Activated B cell treated with CpG ODN at 0.5 μM for 24 hours (primary cell): ENCODE measurements at regions not wholly inside any gene's neighbourhood (a gene's known extent, or its start where the extent isn't known, plus 50 kb on each side); places are given as distances from the start of the nearest gene placed in this dataset.

Experiments used
- ATAC-seq: fragments of 200-7000 bp; cut with Tn5 transposase; one replicate; pipeline ENCODE4 v1.10.0; 2021; ENCODE audit warnings: low read depth, mild to moderate bottlenecking, moderate library complexity
- CTCF ChIA-PET: fragments of 350-600 bp; sonication (Branson Sonifier 250); formaldehyde crosslinking; loops from one replicate; lab custom pipeline; 2021; ENCODE audit warnings: antibody characterized with exemption; lab: Charles Lee
- POLR2A ChIA-PET: fragments of 350-600 bp; sonication (Branson Sonifier 250); formaldehyde crosslinking; loops from one replicate; lab custom pipeline; 2021; ENCODE audit warnings: antibody characterized with exemption; lab: Charles Lee
- DNase-seq: peaks from one replicate; pipeline ENCODE4 v3.0.0; 2022
- H3K27ac Mint-ChIP-seq: one replicate; pipeline ENCODE4 v1.8.0; 2020; ENCODE audit warnings: mixed read lengths
- H3K27me3 Mint-ChIP-seq: one replicate; pipeline ENCODE4 v1.8.0; 2021; ENCODE audit warnings: mixed read lengths
- H3K36me3 Mint-ChIP-seq: one replicate; pipeline ENCODE4 v1.8.0; 2021; ENCODE audit warnings: low read depth, mixed read lengths
- H3K4me1 Mint-ChIP-seq: one replicate; pipeline ENCODE4 v1.8.0; 2021; ENCODE audit warnings: mixed read lengths
- H3K4me3 Mint-ChIP-seq: one replicate; pipeline ENCODE4 v1.8.0; 2020; ENCODE audit warnings: mild to moderate bottlenecking, mixed read lengths
- H3K9me3 Mint-ChIP-seq: one replicate; pipeline ENCODE4 v1.8.0; 2020; ENCODE audit warnings: mixed read lengths
- CTCF ChIP-seq: fragments of 200-600 bp; IDR thresholded peaks from one replicate; pipeline ENCODE4 v1.8.0; 2022; ENCODE audit warnings: antibody characterized with exemption, mild to moderate bottlenecking
- intact Hi-C: fragments of 100-400 bp; cut with micrococcal nuclease; formaldehyde crosslinking; loops from one replicate; pipeline ENCODE4 v1.15.1; 2024

GRCh38 chr4:134422776-134423175 lies 221.2 kb upstream of the PABPC4L start:
- H3K9me3 Mint-ChIP-seq: peaks cover 2% of the 10 kb centered on the region
- H3K36me3 Mint-ChIP-seq: no peaks in the 10 kb centered on the region

GRCh38 chr4:134421734-134422133 lies 220.1 kb upstream of the PABPC4L start:
- POLR2A ChIA-PET: no interaction called here
- CTCF ChIA-PET: no interaction called here

More at GRCh38 chr4:134422776-134423175, 221.2 kb upstream of the PABPC4L start:
- intact Hi-C loops: no loop called here
- H3K27ac Mint-ChIP-seq: no peak overlapping the region
- no peak overlapping the region for H3K4me3 Mint-ChIP-seq
- no peak for DNase-seq
- ChIA-PET POLR2A (no interaction called here), CTCF (no interaction called here)
- no peak for ATAC-seq
- TF ChIP-seq CTCF: no peak
- H3K4me1 Mint-ChIP-seq: no peaks in the 10 kb centered on the region
- H3K27me3 Mint-ChIP-seq: no peaks in the 10 kb centered on the region

GRCh38 chr4:134408897-134409296 lies 207.3 kb upstream of the PABPC4L start:
- no peak overlapping the region for H3K27ac Mint-ChIP-seq
- H3K4me1 Mint-ChIP-seq: no peaks in the 10 kb centered on the region
- CTCF ChIA-PET: no interaction called here
- intact Hi-C loops: no loop called here
- no peak overlapping the region for H3K4me3 Mint-ChIP-seq
- H3K27me3 Mint-ChIP-seq: no peaks in the 10 kb centered on the region
- no peaks in the 10 kb centered on the region for H3K9me3 Mint-ChIP-seq
- no peak for ATAC-seq
- no peak for DNase-seq
- no peaks in the 10 kb centered on the region for H3K36me3 Mint-ChIP-seq
- POLR2A ChIA-PET: no interaction called here
- no peak for TF ChIP-seq CTCF

More at GRCh38 chr4:134421734-134422133, 220.1 kb upstream of the PABPC4L start:
- TF ChIP-seq CTCF: no peak
- no peak for ATAC-seq
- Mint-ChIP-seq H3K27ac (no peak overlapping the region), H3K36me3 (no peaks in the 10 kb centered on the region), H3K9me3 (peaks cover 2% of the 10 kb centered on the region), H3K4me3 (no peak overlapping the region), H3K27me3 (no peaks in the 10 kb centered on the region), H3K4me1 (no peaks in the 10 kb centered on the region)
- no peak for DNase-seq
- intact Hi-C loops: no loop called here

- H3K9me3 Mint-ChIP-seq: peaks cover 14% of the 10 kb centered on the region
- no peaks in the 10 kb centered on the region for H3K36me3 Mint-ChIP-seq
- ChIA-PET POLR2A (no interaction called here), CTCF (no interaction called here)
- H3K4me1 Mint-ChIP-seq: no peaks in the 10 kb centered on the region
- no peak for ATAC-seq
- H3K27ac Mint-ChIP-seq: no peak overlapping the region
- intact Hi-C loops: no loop called here
- H3K4me3 Mint-ChIP-seq: no peak overlapping the region
- H3K27me3 Mint-ChIP-seq: no peaks in the 10 kb centered on the region
- no peak for DNase-seq
- TF ChIP-seq CTCF: no peak
These were observed 200.2 kb upstream of the PABPC4L start for GRCh38 chr4:134401798-134402197.

- H3K4me1 Mint-ChIP-seq: no peaks in the 10 kb centered on the region
- peaks cover 14% of the 10 kb centered on the region for H3K9me3 Mint-ChIP-seq
- H3K27ac Mint-ChIP-seq: no peak overlapping the region
- ChIA-PET POLR2A (no interaction called here), CTCF (no interaction called here)
- intact Hi-C loops: no loop called here
- DNase-seq (no peak), ATAC-seq (no peak)
- no peaks in the 10 kb centered on the region for H3K27me3 Mint-ChIP-seq
- H3K36me3 Mint-ChIP-seq: no peaks in the 10 kb centered on the region
- H3K4me3 Mint-ChIP-seq: no peak overlapping the region
- TF ChIP-seq CTCF: no peak
These were observed 192.0 kb upstream of the PABPC4L start for GRCh38 chr4:134393592-134393991.
